Activated CD4-positive, alpha-beta T cell treated with anti-CD3 and anti-CD28 coated beads for 36 hours (primary cell): ENCODE measurements at regions not wholly inside any gene's neighbourhood (a gene's known extent, or its start where the extent isn't known, plus 50 kb on each side); places are given as distances from the start of the nearest gene placed in this dataset.

Experiments
- ATAC-seq: fragments of 200-7000 bp; cut with Tn5 transposase; one replicate; pipeline ENCODE4 v1.10.0; 2021; ENCODE audit warnings: mild to moderate bottlenecking, moderate library complexity
- CTCF ChIA-PET: fragments of 350-600 bp; sonication (Branson Sonifier 250); formaldehyde crosslinking; loops from one replicate; lab custom pipeline; 2021; ENCODE audit warnings: antibody characterized with exemption; lab: Charles Lee
- POLR2A ChIA-PET: fragments of 350-600 bp; sonication (Branson Sonifier 250); formaldehyde crosslinking; loops from one replicate; lab custom pipeline; 2021; ENCODE audit warnings: antibody characterized with exemption, inconsistent platforms; lab: Charles Lee
- DNase-seq: peaks from one replicate; pipeline ENCODE4 v3.0.0-alpha.2; 2020
- H3K27ac Mint-ChIP-seq: one replicate; pipeline ENCODE4 v1.8.0; 2021; ENCODE audit warnings: mixed read lengths
- H3K27me3 Mint-ChIP-seq: one replicate; pipeline ENCODE4 v1.8.0; 2021; ENCODE audit warnings: mixed read lengths
- H3K36me3 Mint-ChIP-seq: one replicate; pipeline ENCODE4 v1.8.0; 2021; ENCODE audit warnings: low read depth, mixed read lengths
- H3K4me1 Mint-ChIP-seq: one replicate; pipeline ENCODE4 v1.8.0; 2021; ENCODE audit warnings: mixed read lengths
- H3K4me3 Mint-ChIP-seq: one replicate; pipeline ENCODE4 v1.8.0; 2021; ENCODE audit warnings: mild to moderate bottlenecking, moderate library complexity, mixed read lengths
- H3K9me3 Mint-ChIP-seq: one replicate; pipeline ENCODE4 v1.8.0; 2021; ENCODE audit warnings: low read depth, mixed read lengths
- intact Hi-C, 2 experiments: fragments of 100-400 bp; cut with DNase I in 1 of 2; cut with micrococcal nuclease in 1 of 2; formaldehyde crosslinking; loops; one replicate each; pipeline versions ENCODE4 v1.14.2 to v1.15.1; 2022 to 2024; cut with DNase I, micrococcal nuclease

DNA sequence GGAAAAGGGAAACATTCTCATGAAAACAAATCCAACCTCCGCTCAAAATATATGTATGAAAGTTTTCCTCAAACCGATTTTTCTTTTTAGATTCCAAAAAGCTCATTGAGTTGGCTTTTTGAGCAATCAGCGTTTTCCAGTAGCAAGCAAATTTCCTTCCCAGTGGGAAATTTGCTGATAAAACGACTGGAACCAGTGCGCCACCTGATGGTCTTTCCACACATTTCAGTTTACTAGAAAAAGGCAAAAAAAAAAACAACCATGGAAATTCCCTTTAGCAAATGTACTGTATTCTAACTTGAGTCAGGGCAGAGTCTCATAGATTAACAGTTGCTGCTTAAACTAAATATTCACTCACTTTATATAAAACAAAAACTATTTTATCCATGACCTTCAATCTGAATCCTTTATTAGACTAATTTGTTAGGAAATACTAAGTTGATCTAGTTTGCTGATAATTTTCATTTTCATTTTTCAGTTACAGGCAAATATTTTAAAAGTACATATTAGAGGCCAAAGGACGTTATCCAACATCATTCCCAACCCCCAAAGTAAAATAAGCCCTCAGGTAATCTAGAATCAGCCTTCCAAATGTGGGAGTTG lies 271.5 kb downstream of the FOXA2 start:
- DNase-seq (peak; percentile 9), ATAC-seq (no peak)
- CTCF ChIA-PET, result no interaction called here
- no peak overlapping the region for H3K27ac Mint-ChIP-seq
- H3K27me3 Mint-ChIP-seq, result peaks cover 2% of the 10 kb centered on the region
- intact Hi-C loops, result loop anchor here in 1 of 2 experiments (5.0 kb wide), 1 partner anchor 506 kb away; no protein-coding TSS in a partner anchor
- POLR2A ChIA-PET, result no interaction called here
- H3K4me1 Mint-ChIP-seq, result no peaks in the 10 kb centered on the region
- H3K4me3 Mint-ChIP-seq, result no peak overlapping the region
- H3K36me3 Mint-ChIP-seq, result no peaks in the 10 kb centered on the region
- H3K9me3 Mint-ChIP-seq, result peaks cover 1% of the 10 kb centered on the region

DNA sequence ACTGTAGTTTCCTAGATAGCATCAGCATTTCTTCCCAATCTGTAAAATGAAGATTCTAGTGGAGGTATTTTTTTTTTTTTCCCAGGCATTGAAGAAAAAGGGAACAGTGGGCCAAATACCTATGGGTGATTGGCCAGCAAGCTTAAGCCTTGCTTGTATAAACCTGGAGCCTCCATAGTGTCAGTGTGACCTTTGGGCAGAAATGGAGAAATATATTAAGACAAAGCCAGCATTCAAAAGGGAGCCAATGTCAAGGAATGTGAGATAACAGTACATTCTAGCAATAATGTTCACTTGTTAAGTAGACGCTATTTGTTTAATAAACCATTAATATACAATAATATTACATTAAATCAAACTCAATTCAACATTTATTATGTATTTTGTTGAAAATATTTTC lies 275.4 kb downstream of the FOXA2 start:
- Mint-ChIP-seq H3K36me3 (no peaks in the 10 kb centered on the region), H3K27ac (no peak overlapping the region), H3K27me3 (no peaks in the 10 kb centered on the region), H3K4me1 (no peaks in the 10 kb centered on the region), H3K4me3 (no peak overlapping the region), H3K9me3 (no peaks in the 10 kb centered on the region)
- DNase-seq (no peak), ATAC-seq (no peak)
- ChIA-PET POLR2A (no interaction called here), CTCF (no interaction called here)
- intact Hi-C loops, result no loop called here

DNA sequence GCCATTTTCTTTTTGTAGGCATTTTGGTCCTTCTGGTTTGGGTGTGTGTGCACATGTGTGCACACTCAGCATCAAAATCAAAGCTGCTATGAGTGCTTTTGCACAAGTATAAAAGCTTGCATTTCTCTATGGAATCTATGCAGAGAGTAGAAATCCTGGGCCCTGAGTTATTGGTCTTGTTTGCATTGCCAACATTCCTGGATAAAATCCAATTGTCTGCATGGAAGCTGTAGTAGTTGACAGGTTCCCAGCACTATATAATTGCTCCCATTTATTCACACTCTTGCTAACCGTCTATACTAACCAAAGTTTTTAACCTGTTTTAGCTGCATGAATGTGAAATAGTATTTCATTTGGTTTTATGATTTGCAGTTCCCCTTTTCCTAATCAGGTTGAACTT lies 277.0 kb downstream of the FOXA2 start:
- ATAC-seq (no peak), DNase-seq (no peak)
- H3K27me3 Mint-ChIP-seq, result peaks cover 3% of the 10 kb centered on the region
- no peaks in the 10 kb centered on the region for H3K9me3 Mint-ChIP-seq
- CTCF ChIA-PET, result no interaction called here
- intact Hi-C loops, result no loop called here
- H3K4me3 Mint-ChIP-seq, result no peak overlapping the region
- POLR2A ChIA-PET, result no interaction called here
- no peaks in the 10 kb centered on the region for H3K36me3 Mint-ChIP-seq
- no peak overlapping the region for H3K27ac Mint-ChIP-seq
- H3K4me1 Mint-ChIP-seq, result no peaks in the 10 kb centered on the region

DNA sequence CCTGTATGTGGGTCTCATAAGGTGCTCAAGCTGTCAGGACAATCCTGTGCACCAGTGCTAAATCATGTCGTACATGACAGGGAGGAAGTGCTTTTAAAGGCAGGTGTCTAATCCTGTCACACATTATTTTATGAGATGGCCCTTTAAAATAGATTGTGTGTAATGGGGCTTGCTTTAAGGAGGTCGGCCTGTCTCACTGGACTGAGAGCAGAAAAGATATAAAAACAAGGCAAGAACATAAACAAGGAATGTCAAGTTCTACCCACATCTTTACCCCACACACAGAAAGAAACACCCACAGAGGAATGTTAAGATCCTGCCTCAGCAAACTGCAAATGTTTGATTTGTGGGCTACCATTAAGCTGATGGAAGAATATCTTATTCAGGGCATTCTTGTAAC lies 279.0 kb downstream of the FOXA2 start:
- no peaks in the 10 kb centered on the region for H3K36me3 Mint-ChIP-seq
- no peak for DNase-seq
- ChIA-PET CTCF (no interaction called here), POLR2A (no interaction called here)
- peaks cover 3% of the 10 kb centered on the region for H3K27me3 Mint-ChIP-seq
- no peak overlapping the region for H3K27ac Mint-ChIP-seq
- intact Hi-C loops, result no loop called here
- no peak overlapping the region for H3K4me3 Mint-ChIP-seq
- H3K4me1 Mint-ChIP-seq, result no peaks in the 10 kb centered on the region
- ATAC-seq, result no peak
- H3K9me3 Mint-ChIP-seq, result no peaks in the 10 kb centered on the region

DNA sequence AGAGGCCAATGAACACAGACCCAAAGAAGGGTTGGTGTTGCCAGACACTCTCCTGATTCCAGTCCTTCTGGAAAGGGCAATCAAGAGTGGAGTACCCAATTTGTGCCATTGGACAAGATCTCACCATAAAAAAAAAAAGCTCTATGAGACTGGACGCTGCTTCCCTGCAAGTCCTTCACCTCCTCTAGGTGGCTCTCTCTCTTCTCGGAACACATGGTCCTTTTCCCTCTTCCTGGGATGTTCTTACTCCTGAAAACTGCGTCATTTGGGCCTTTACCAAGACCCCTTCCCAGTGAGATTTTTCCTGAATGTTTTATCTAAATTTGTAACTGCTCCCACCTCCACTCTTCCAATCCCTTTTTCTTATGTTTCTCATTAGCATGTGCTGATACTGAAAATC lies 280.8 kb downstream of the FOXA2 start:
- no peak for DNase-seq
- intact Hi-C loops, result no loop called here
- no peak overlapping the region for H3K27ac Mint-ChIP-seq
- POLR2A ChIA-PET, result no interaction called here
- no peaks in the 10 kb centered on the region for H3K9me3 Mint-ChIP-seq
- H3K4me1 Mint-ChIP-seq, result no peaks in the 10 kb centered on the region
- H3K4me3 Mint-ChIP-seq, result no peak overlapping the region
- CTCF ChIA-PET, result no interaction called here
- H3K36me3 Mint-ChIP-seq, result no peaks in the 10 kb centered on the region
- no peak for ATAC-seq
- peaks cover 3% of the 10 kb centered on the region for H3K27me3 Mint-ChIP-seq

DNA sequence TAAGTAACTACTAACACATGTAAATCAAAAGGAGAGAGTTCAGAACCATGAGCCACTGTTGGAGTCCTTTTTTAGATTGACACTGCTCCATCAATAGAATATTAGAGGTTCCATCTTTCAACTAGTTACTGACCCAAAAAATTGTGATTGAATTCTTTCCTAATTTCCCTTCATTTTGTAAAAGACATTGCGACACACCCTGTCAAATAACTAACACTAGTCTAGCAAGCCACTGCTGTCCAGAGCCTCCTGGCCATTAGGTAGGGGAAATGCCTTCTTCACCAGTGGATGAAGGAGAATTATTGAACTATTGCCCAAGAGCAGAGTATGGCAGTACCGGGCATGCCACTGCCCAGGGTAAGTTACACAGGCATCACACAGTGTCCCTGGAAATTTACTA lies 282.3 kb downstream of the FOXA2 start:
- POLR2A ChIA-PET, result no interaction called here
- intact Hi-C loops, result no loop called here
- H3K4me1 Mint-ChIP-seq, result no peaks in the 10 kb centered on the region
- no peak for ATAC-seq
- no peak for DNase-seq
- CTCF ChIA-PET, result no interaction called here
- no peaks in the 10 kb centered on the region for H3K9me3 Mint-ChIP-seq
- H3K27me3 Mint-ChIP-seq, result peaks cover 3% of the 10 kb centered on the region
- no peak overlapping the region for H3K4me3 Mint-ChIP-seq
- no peak overlapping the region for H3K27ac Mint-ChIP-seq
- no peaks in the 10 kb centered on the region for H3K36me3 Mint-ChIP-seq

DNA sequence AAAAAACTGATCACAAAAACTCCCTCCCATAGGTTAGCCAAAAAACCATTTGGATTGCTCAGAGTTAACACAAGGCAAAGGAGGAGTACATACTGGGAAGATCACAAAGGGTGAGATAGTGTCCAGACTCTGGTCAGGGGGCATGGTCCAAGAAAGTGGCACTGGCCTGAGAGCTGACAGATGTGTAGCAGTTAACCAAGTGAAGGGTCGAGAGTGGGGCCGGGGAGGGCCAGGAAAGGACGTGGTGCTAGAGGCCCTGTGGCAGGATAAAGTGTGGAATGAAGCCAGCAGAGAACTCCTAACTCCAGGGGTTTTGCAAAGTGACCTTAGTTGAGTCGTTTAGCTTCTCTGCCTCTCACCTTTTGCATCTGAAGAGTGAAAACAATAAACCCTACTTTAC lies 290.5 kb downstream of the FOXA2 start:
- Mint-ChIP-seq H3K27me3 (no peaks in the 10 kb centered on the region), H3K9me3 (peaks cover 2% of the 10 kb centered on the region), H3K36me3 (no peaks in the 10 kb centered on the region), H3K27ac (no peak overlapping the region), H3K4me1 (no peaks in the 10 kb centered on the region), H3K4me3 (no peak overlapping the region)
- intact Hi-C loops, result loop anchor here in 1 of 2 experiments (10.0 kb wide), 1 partner anchor 59 kb away; no protein-coding TSS in a partner anchor
- ATAC-seq, result no peak
- ChIA-PET POLR2A (no interaction called here), CTCF (no interaction called here)
- DNase-seq, result no peak

DNA sequence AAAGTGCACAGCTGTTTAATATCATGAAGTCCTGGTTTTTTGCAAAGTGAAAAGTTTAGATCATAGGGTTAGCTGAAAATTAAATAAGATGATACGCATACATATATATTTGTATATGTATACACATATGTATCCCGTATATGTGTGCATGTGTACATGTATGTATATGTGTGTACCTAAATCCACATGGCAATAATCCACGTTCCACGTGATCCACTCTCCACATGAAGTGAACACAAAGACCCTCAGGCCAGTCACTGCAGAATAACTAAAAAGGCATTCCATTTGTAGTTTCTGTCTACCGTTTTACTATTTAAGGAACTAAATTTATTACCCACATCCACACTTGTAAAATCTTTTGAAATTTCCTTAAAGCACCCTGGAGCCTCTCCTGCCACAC lies 294.9 kb downstream of the FOXA2 start:
- H3K36me3 Mint-ChIP-seq, result no peaks in the 10 kb centered on the region
- ATAC-seq (no peak), DNase-seq (no peak)
- no peaks in the 10 kb centered on the region for H3K27me3 Mint-ChIP-seq
- POLR2A ChIA-PET, result no interaction called here
- CTCF ChIA-PET, result no interaction called here
- no peak overlapping the region for H3K27ac Mint-ChIP-seq
- H3K4me3 Mint-ChIP-seq, result no peak overlapping the region
- intact Hi-C loops, result no loop called here
- H3K9me3 Mint-ChIP-seq, result no peaks in the 10 kb centered on the region
- no peaks in the 10 kb centered on the region for H3K4me1 Mint-ChIP-seq

DNA sequence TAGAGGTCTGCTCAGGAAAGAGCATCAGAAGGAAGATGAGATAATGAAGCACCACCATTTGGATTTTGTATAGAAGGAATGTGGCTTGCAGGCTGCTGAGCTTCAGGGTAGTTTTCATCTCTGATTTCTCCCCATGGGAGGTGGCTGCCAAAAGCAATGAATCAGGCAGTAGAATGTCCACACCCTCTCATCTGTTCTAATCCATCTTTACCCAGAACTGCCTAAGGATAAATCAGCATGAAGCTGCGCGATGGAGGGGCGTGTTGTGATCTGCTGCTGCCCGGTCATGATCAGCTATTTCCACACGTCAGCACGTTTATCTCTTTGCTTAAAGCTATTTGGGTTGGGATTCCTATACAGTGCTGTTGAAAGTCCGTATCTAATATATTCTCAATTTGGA lies 295.4 kb downstream of the FOXA2 start:
- no peaks in the 10 kb centered on the region for H3K27me3 Mint-ChIP-seq
- H3K9me3 Mint-ChIP-seq, result no peaks in the 10 kb centered on the region
- no peak overlapping the region for H3K4me3 Mint-ChIP-seq
- CTCF ChIA-PET, result no interaction called here
- intact Hi-C loops, result no loop called here
- no peaks in the 10 kb centered on the region for H3K4me1 Mint-ChIP-seq
- ATAC-seq (no peak), DNase-seq (no peak)
- POLR2A ChIA-PET, result no interaction called here
- no peak overlapping the region for H3K27ac Mint-ChIP-seq
- no peaks in the 10 kb centered on the region for H3K36me3 Mint-ChIP-seq

DNA sequence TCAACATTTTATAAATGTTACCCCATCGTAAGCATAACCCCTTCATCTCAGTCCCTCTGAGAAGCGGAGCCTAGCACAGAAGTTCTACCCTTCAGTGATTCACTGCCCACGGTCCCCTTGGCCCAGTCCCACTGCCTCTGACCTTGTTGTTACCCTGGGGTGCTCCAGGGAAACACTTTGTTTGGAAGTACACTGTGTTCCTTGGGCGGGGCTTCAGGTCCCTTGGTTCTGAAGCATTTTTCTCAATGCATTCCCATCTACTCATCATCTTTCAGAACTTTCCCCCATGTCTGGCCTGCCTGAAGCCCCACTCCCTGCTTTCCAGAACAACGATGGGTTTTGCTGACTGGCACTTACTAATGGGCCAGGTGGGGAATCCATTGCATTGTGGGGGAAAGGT lies 296.2 kb downstream of the FOXA2 start:
- ATAC-seq (no peak), DNase-seq (no peak)
- Mint-ChIP-seq H3K27me3 (no peaks in the 10 kb centered on the region), H3K4me1 (no peaks in the 10 kb centered on the region), H3K36me3 (no peaks in the 10 kb centered on the region), H3K27ac (no peak overlapping the region), H3K4me3 (no peak overlapping the region), H3K9me3 (no peaks in the 10 kb centered on the region)
- ChIA-PET POLR2A (no interaction called here), CTCF (no interaction called here)
- intact Hi-C loops, result no loop called here

DNA sequence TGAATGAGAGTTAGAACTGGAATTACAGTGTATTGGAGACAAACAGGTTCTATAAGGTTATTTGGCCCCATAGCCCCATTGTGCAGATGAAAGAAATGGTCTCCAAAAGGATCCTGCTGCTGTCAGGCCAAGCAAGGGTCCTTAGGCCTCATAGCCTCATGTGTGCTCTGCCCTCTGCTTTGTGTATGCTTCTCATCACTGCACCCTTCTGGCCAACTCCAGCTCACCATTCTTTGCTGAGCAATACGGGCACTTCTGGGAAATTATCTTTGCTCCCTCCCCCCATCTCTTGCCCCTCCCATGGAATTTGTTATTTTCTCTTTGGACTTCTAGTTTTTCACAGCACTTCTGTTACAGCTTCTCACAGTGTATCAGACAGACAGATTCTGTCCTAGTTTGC lies 298.8 kb downstream of the FOXA2 start:
- DNase-seq, result no peak
- POLR2A ChIA-PET, result no interaction called here
- no peak for ATAC-seq
- Mint-ChIP-seq H3K4me1 (no peaks in the 10 kb centered on the region), H3K27me3 (no peaks in the 10 kb centered on the region), H3K4me3 (no peak overlapping the region), H3K36me3 (no peaks in the 10 kb centered on the region), H3K27ac (no peak overlapping the region), H3K9me3 (no peaks in the 10 kb centered on the region)
- intact Hi-C loops, result no loop called here
- CTCF ChIA-PET, result no interaction called here

DNA sequence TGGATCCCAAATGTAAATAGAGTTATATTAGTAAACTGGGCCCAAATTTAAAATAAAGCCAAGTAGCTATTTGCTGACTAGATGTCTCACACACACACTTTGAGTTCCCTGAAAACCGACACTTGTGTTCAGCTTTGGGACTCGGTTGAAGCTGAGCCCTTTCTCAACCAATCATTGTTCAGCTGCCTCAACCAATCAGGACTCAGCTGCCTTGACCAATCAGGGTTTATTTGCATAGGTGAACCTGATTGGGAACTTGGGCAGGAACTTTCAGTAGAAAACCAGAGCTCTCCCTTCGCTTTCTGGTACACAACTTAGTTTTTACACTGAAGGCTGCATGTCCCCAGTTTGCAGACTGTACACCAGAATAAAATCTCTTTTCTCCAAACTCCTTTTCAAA lies 301.7 kb downstream of the FOXA2 start:
- no peak overlapping the region for H3K27ac Mint-ChIP-seq
- no peak for ATAC-seq
- no peaks in the 10 kb centered on the region for H3K36me3 Mint-ChIP-seq
- H3K9me3 Mint-ChIP-seq, result no peaks in the 10 kb centered on the region
- H3K27me3 Mint-ChIP-seq, result no peaks in the 10 kb centered on the region
- CTCF ChIA-PET, result no interaction called here
- POLR2A ChIA-PET, result no interaction called here
- intact Hi-C loops, result no loop called here
- no peak for DNase-seq
- H3K4me3 Mint-ChIP-seq, result no peak overlapping the region
- no peaks in the 10 kb centered on the region for H3K4me1 Mint-ChIP-seq

DNA sequence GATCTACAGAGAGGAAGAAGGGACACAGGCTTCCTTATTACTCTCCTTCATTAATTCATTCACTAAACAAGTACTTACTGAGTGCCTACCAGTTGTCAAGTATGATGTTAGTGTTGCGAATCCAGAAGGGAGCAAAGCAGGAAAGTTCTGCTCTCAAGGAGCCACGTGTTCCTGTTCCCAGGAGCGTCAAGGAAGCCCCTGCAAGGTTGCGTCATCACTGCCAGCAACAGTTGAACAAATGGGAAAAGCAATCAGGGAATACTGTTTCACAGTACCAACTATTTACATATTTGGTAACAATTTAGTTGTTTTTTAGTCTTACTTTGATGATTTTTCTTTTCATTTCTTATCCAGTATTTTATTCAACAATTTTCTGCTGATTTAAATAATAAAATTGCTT lies 310.0 kb downstream of the FOXA2 start:
- DNase-seq, result no peak
- no peak for ATAC-seq
- H3K4me3 Mint-ChIP-seq, result no peak overlapping the region
- H3K27me3 Mint-ChIP-seq, result no peaks in the 10 kb centered on the region
- peaks cover 6% of the 10 kb centered on the region for H3K9me3 Mint-ChIP-seq
- ChIA-PET CTCF (no interaction called here), POLR2A (no interaction called here)
- H3K4me1 Mint-ChIP-seq, result no peaks in the 10 kb centered on the region
- intact Hi-C loops, result no loop called here
- no peak overlapping the region for H3K27ac Mint-ChIP-seq
- no peaks in the 10 kb centered on the region for H3K36me3 Mint-ChIP-seq
